ENCODE measurements at regions not wholly inside any gene's neighbourhood (a gene's known extent, or its start where the extent isn't known, plus 50 kb on each side); places are given as distances from the start of the nearest gene placed in this dataset.

GRCh38 chr10:47247148-47248059 is 52.6 kb upstream of the GDF10 start:
- no peak for TF ChIP-seq ARNT (IDR thresholded peaks at IDR 0.05)
- no peak for TF ChIP-seq FOXK2 (IDR thresholded peaks at IDR 0.05)
- TF ChIP-seq NFRKB (IDR thresholded peaks at IDR 0.05): no peak

Data from HEK293T (cell line).